Tibial nerve (tissue), 4 donors: ENCODE measurements at regions not wholly inside any gene's neighbourhood (a gene's known extent, or its start where the extent isn't known, plus 50 kb on each side); places are given as distances from the start of the nearest gene placed in this dataset.

ENCODE experiments used
- DNase-seq, 2 donors: peaks; one replicate each; pipeline ENCODE4 v3.0.0-alpha.2; 2019; ENCODE audit warnings: low spot score in 2 of 2
- H3K27ac ChIP-seq, 4 donors: fragments of 200-600 bp; sonication (generic) in 3 of 4; one replicate each; pipeline ENCODE4 v1.5.1; 2017 to 2019; ENCODE audit warnings: mild to moderate bottlenecking in 1 of 4
- H3K27me3 ChIP-seq, 2 donors: fragments of 200-600 bp; sonication (generic) in 1 of 2; one replicate each; pipeline versions ENCODE4 v1.5.1 to v1.6.0; 2017 to 2019
- H3K36me3 ChIP-seq, 3 donors: fragments of 200-600 bp; sonication (generic); one replicate each; pipeline ENCODE4 v1.5.1; 2018 to 2019
- H3K4me1 ChIP-seq, 4 donors: fragments of 200-600 bp; sonication (generic) in 3 of 4; one replicate each; pipeline ENCODE4 v1.5.1; 2017 to 2019
- H3K4me3 ChIP-seq, 4 donors: fragments of 200-600 bp; sonication (generic) in 3 of 4; one replicate each; pipeline ENCODE4 v1.5.1; 2017 to 2019; ENCODE audit warnings: mild to moderate bottlenecking in 1 of 4, moderate library complexity in 1 of 4
- H3K9me3 ChIP-seq, 4 donors: fragments of 200-600 bp; sonication (generic) in 3 of 4; one replicate each; pipeline ENCODE4 v1.5.1; 2017 to 2019
- CTCF ChIP-seq, 5 experiments: fragments of 200-600 bp in 3 of 5; fragments of 450-650 bp in 2 of 5; sonication (generic) in 3 of 5; IDR thresholded peaks; one replicate each; pipeline ENCODE4 v1.5.1; 2016 to 2019; ENCODE audit warnings: antibody characterized with exemption in 5 of 5, mild to moderate bottlenecking in 3 of 5, moderate library complexity in 2 of 5
- EP300 ChIP-seq, 2 donors: sonication (generic); formaldehyde crosslinking; IDR thresholded peaks; one replicate each; pipeline ENCODE4 v1.6.1; 2017; ENCODE audit warnings: antibody characterized with exemption in 2 of 2, mild to moderate bottlenecking in 1 of 2
- POLR2A ChIP-seq, 2 donors: fragments of 450-650 bp; IDR thresholded peaks; one replicate each; pipeline ENCODE4 v1.6.1; 2017; ENCODE audit warnings: antibody characterized with exemption in 2 of 2, mild to moderate bottlenecking in 2 of 2, moderate library complexity in 2 of 2
- WGBS, 2 donors: methylation state at CpG; one replicate each; pipeline ENCODE4 v1.1.5; 2018; 5-methylcytosine and 5-hydroxymethylcytosine counted together

DNA sequence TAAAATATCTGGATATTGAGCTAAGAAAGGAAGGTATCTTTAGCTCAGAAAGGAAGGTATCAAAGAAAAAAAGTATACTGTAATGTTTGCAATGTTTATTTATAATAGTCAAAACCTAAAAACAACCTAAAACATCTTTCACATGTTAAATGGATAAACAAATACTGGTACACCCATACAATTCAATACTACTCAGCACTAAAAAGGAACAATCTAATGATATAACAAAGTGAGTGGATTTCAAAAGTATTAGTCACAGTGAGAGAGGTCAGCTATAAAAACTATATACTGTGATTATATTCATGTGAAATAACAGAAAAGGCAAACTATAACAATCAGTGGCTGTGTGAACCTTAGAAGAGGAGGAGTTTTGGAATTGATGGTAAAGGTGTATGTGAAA lies 455.0 kb upstream of the FTMT start:
- Histone ChIP-seq H3K4me3 (no peak overlapping the region), H3K27ac (no peak overlapping the region), H3K4me1 (no peaks in the 10 kb centered on the region), H3K27me3 (no peaks in the 10 kb centered on the region), H3K9me3 (no peaks in the 10 kb centered on the region), H3K36me3 (no peaks in the 10 kb centered on the region)
- no peak for TF ChIP-seq POLR2A (IDR thresholded peaks at IDR 0.05)
- TF ChIP-seq CTCF (IDR thresholded peaks at IDR 0.05): no peak
- TF ChIP-seq EP300 (IDR thresholded peaks at IDR 0.05): no peak
- DNase-seq: no peak

DNA sequence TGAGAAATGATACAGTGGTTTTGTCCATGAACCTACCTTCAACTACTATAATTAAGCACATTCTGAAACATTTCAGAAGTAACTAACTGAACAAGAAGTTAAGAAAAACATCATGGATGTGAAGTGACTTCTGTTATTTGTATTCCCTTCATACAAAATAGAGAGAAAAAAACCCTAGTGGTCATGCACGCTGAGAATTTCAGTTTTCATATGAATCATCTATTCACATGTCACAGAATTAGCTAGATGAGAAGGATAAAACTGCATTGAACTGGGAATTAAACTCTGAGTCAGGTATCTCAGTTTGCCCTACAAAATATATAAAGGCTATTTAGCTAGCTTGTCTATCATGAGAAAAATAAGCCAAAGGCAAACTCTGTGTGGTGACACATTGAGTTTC lies 451.8 kb upstream of the FTMT start:
- Histone ChIP-seq H3K4me3 (no peak overlapping the region), H3K9me3 (no peaks in the 10 kb centered on the region), H3K4me1 (no peaks in the 10 kb centered on the region), H3K27ac (no peak overlapping the region), H3K36me3 (no peaks in the 10 kb centered on the region), H3K27me3 (no peaks in the 10 kb centered on the region)
- DNase-seq: no peak
- TF ChIP-seq EP300 (IDR thresholded peaks at IDR 0.05) (no peak), CTCF (IDR thresholded peaks at IDR 0.05) (no peak)
- 55 to 70% methylated on average over 1 of the region's 1 CpG for WGBS, 2 donors

DNA sequence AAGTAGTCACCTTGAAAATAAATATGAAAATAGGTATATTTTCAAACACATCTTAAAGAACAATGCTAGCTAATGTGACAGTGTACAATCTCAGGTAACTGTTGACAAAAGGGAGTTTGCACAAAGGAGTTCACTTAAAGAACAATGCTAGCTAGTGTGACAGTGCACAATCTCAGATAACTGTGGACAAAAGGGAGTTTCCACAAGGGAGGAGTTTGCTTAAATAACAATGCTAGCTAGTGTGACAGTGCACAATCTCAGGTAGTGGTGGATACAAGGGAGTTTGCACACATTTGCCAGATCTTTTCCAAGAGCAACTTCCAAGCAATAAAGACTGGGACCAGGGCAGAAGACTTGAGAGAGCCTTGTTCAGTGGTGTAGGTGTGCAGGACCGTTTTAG lies 442.9 kb upstream of the FTMT start:
- Histone ChIP-seq H3K27me3 (no peaks in the 10 kb centered on the region), H3K27ac (no peak overlapping the region), H3K9me3 (no peaks in the 10 kb centered on the region), H3K36me3 (no peaks in the 10 kb centered on the region), H3K4me3 (no peak overlapping the region), H3K4me1 (no peaks in the 10 kb centered on the region)
- TF ChIP-seq EP300 (IDR thresholded peaks at IDR 0.05) (no peak), CTCF (IDR thresholded peaks at IDR 0.05) (no peak), POLR2A (IDR thresholded peaks at IDR 0.05) (no peak)
- no peak for DNase-seq
- 63 to 65% methylated on average over 1 of the region's 1 CpG for WGBS, 2 donors

DNA sequence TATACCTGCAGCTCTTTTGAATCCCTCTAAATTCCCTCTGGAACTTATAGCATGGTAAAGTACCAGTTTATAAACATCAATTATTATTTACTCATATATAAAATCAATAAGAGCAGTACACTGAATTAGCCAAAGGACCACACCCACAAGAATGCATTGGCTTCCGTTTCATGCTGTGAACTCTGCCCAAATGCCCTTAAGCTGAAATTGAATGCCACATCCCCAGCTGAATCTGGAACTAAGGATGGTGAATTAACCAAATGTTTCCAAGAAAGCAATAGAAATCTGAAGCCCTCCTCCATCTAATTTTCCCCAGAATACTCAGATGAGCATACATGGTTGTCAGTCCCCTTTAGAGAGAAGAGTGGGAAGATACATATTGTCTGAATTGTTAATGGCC lies 436.4 kb upstream of the FTMT start:
- H3K27me3 ChIP-seq: no peaks in the 10 kb centered on the region
- no peaks in the 10 kb centered on the region for H3K9me3 ChIP-seq
- no peaks in the 10 kb centered on the region for H3K4me1 ChIP-seq
- H3K4me3 ChIP-seq: no peak overlapping the region
- 31 to 43% methylated on average over 1 of the region's 1 CpG for WGBS, 2 donors
- no peak overlapping the region for H3K27ac ChIP-seq
- TF ChIP-seq CTCF (IDR thresholded peaks at IDR 0.05) (no peak), EP300 (IDR thresholded peaks at IDR 0.05) (no peak), POLR2A (IDR thresholded peaks at IDR 0.05) (no peak)
- DNase-seq: no peak
- no peaks in the 10 kb centered on the region for H3K36me3 ChIP-seq

GRCh38 chr5:121421646-121422045 lies 430.0 kb upstream of the FTMT start:
- H3K36me3 ChIP-seq: no peaks in the 10 kb centered on the region
- 43 to 57% methylated on average over 3 of the region's 3 CpGs for WGBS, 2 donors
- no peak for TF ChIP-seq POLR2A (IDR thresholded peaks at IDR 0.05)
- no peak for TF ChIP-seq CTCF (IDR thresholded peaks at IDR 0.05)
- no peak for TF ChIP-seq EP300 (IDR thresholded peaks at IDR 0.05)

More at GRCh38 chr5:121421646-121422045, 430.0 kb upstream of the FTMT start:
- Histone ChIP-seq H3K27ac (no peak overlapping the region), H3K4me1 (no peaks in the 10 kb centered on the region), H3K4me3 (no peak overlapping the region), H3K9me3 (no peaks in the 10 kb centered on the region), H3K27me3 (no peaks in the 10 kb centered on the region)
- no peak for DNase-seq
